Lung (tissue), 11 donors: ENCODE measurements at regions not wholly inside any gene's neighbourhood (a gene's known extent, or its start where the extent isn't known, plus 50 kb on each side); places are given as distances from the start of the nearest gene placed in this dataset.

Source experiments
- ATAC-seq: fragments of 200-7000 bp; cut with Tn5 transposase; one replicate; pipeline ENCODE4 v1.9.1; 2020; ENCODE audit warnings: moderate number of reproducible peaks; ENCODE audit not compliant: insufficient read depth, low FRiP score
- DNase-seq, 3 donors: peaks; one replicate each; pipeline ENCODE4 v3.0.0-alpha.2; 2013 to 2017
- H3K27ac ChIP-seq, 2 donors: one replicate each; pipeline ENCODE4 v1.5.1; 2013; ENCODE audit warnings: mild to moderate bottlenecking in 2 of 2, moderate library complexity in 2 of 2, control low read depth in 1 of 2, inconsistent platforms in 1 of 2, low read depth in 1 of 2, low read length in 1 of 2
- H3K27me3 ChIP-seq, 3 donors: one replicate each; pipeline ENCODE4 v1.5.1; 2013; ENCODE audit warnings: low read length in 2 of 3; ENCODE audit not compliant: control insufficient read depth in 3 of 3, insufficient read depth in 3 of 3
- H3K36me3 ChIP-seq, 4 donors: one replicate each; pipeline ENCODE4 v1.5.1; 2013; ENCODE audit warnings: low read length in 4 of 4, mild to moderate bottlenecking in 1 of 4, moderate library complexity in 1 of 4; ENCODE audit not compliant: control insufficient read depth in 4 of 4, insufficient read depth in 4 of 4
- H3K4me1 ChIP-seq, 5 donors: one replicate each; pipeline ENCODE4 v1.5.1; 2013; ENCODE audit warnings: low read length in 5 of 5, mild to moderate bottlenecking in 2 of 5, moderate library complexity in 1 of 5; ENCODE audit not compliant: control insufficient read depth in 5 of 5, insufficient read depth in 5 of 5
- H3K4me3 ChIP-seq: one replicate; pipeline ENCODE4 v1.5.1; 2013; ENCODE audit warnings: mild to moderate bottlenecking, control low read depth, moderate library complexity
- H3K9ac ChIP-seq, 2 donors: one replicate each; pipeline ENCODE4 v1.5.1; 2013; ENCODE audit warnings: low read length in 2 of 2, control low read depth in 1 of 2; ENCODE audit not compliant: insufficient read depth in 1 of 2
- H3K9me3 ChIP-seq, 4 donors: one replicate each; pipeline ENCODE4 v1.5.1; 2013; ENCODE audit warnings: low read length in 3 of 4, mild to moderate bottlenecking in 1 of 4, moderate library complexity in 1 of 4; ENCODE audit not compliant: control insufficient read depth in 4 of 4, insufficient read depth in 3 of 4
- CTCF ChIP-seq: IDR thresholded peaks from 2 replicates; pipeline ENCODE4 v1.5.1; 2012; ENCODE audit warnings: mild to moderate bottlenecking; ENCODE audit errors: control extremely low read depth, extremely low read depth
- WGBS, 2 donors: extraction: QIAGEN DNeasy Blood & Tissue Kit; methylation state at CpG; one replicate each; pipeline ENCODE4 v1.1.7; 2013; 5-methylcytosine and 5-hydroxymethylcytosine counted together
- donor health status: control.
- donor health status: control.
- donor health status: Bipolar disorder and iron deficiency.
- donor health status: healthy.
- donor health status: DM: yes; HTN: yes; CAD: no.

DNA sequence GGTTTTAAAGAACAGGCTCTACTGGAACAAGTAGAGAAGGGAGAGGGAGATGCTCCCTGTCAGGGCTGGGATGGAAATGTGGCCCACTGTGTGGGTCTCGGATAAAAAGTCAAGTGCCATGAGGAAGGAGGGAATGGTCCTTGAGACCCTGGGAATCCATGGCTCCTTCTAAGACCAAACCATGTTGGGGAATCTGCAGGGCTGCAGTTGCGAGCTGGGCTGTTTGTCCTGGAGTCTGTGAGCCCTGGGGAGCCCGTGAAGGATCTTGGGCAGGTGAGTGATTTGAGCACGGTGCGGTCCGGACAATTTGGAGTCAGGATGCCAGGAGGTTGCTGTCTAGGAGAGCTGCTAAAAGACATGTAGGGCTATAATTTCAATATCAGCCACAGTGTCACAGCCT, 359.4 kb downstream of the FGF9 start:
- no peak overlapping the region for H3K9ac ChIP-seq
- DNase-seq (no peak), ATAC-seq (no peak)
- no peaks in the 10 kb centered on the region for H3K27me3 ChIP-seq
- TF ChIP-seq CTCF: no peak
- H3K36me3 ChIP-seq: no peaks in the 10 kb centered on the region
- H3K4me1 ChIP-seq: peaks cover 0 to 1% (median 0%) of the 10 kb centered on the region in 5 donors
- H3K9me3 ChIP-seq: no peaks in the 10 kb centered on the region
- WGBS, 2 donors: 88 to 89% methylated on average over 6 of the region's 6 CpGs
- no peak overlapping the region for H3K27ac ChIP-seq
- H3K4me3 ChIP-seq: no peak overlapping the region

GRCh38 chr13:22031702-22032286, 360.9 kb downstream of the FGF9 start:
- no peaks in the 10 kb centered on the region for H3K27me3 ChIP-seq
- H3K36me3 ChIP-seq: no peaks in the 10 kb centered on the region
- no peaks in the 10 kb centered on the region for H3K9me3 ChIP-seq
- no peak overlapping the region for H3K4me3 ChIP-seq
- H3K9ac ChIP-seq: no peak overlapping the region
- DNase-seq (peak in 2 of 3 donors; percentile 21 to 44), ATAC-seq (no peak)
- peaks cover 0 to 1% (median 0%) of the 10 kb centered on the region in 5 donors for H3K4me1 ChIP-seq
- 60 to 81% methylated on average over 5 of the region's 5 CpGs for WGBS, 2 donors
- H3K27ac ChIP-seq: no peak overlapping the region
- TF ChIP-seq CTCF: no peak

GRCh38 chr13:22032905-22033304, 362.0 kb downstream of the FGF9 start:
- H3K36me3 ChIP-seq: no peaks in the 10 kb centered on the region
- 86 to 87% methylated on average over 6 of the region's 6 CpGs for WGBS, 2 donors
- no peak overlapping the region for H3K9ac ChIP-seq
- ATAC-seq (no peak), DNase-seq (no peak)
- TF ChIP-seq CTCF: no peak
- peaks cover 0 to 1% (median 0%) of the 10 kb centered on the region in 5 donors for H3K4me1 ChIP-seq
- no peak overlapping the region for H3K27ac ChIP-seq
- no peaks in the 10 kb centered on the region for H3K9me3 ChIP-seq
- no peak overlapping the region for H3K4me3 ChIP-seq
- H3K27me3 ChIP-seq: no peaks in the 10 kb centered on the region

DNA sequence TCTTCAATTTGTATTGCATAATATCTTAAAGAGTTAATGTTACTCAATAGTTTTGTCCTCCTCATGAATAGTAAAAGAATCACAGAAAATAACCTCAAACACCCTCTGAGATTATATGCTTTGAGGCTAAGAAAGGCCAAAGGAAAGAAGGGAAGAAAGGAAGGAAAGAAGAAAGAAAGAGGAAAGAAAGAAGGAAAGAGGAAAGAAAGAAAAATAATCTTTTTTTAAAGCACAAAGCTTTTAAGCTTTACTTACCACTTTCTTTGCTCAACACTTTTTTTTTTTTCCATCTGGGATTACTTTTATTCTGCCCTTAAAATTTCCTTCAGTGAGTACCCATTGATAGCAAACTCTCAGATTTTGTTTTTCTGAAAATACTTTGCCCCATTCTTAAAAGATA, 369.1 kb downstream of the FGF9 start:
- no peak for ATAC-seq
- TF ChIP-seq CTCF: no peak
- no peak overlapping the region for H3K9ac ChIP-seq
- no peak overlapping the region for H3K4me3 ChIP-seq
- H3K36me3 ChIP-seq: no peaks in the 10 kb centered on the region
- H3K27ac ChIP-seq: no peak overlapping the region
- H3K4me1 ChIP-seq: no peaks in the 10 kb centered on the region
- DNase-seq: no peak
- H3K27me3 ChIP-seq: no peaks in the 10 kb centered on the region
- peaks cover 0 to 3% (median 0%) of the 10 kb centered on the region in 4 donors for H3K9me3 ChIP-seq
